SK-N-MC (cell line): ENCODE measurements at regions not wholly inside any gene's neighbourhood (a gene's known extent, or its start where the extent isn't known, plus 50 kb on each side); places are given as distances from the start of the nearest gene placed in this dataset.

Experiments
- EZH2 ChIP-seq: fragments of 200-600 bp; sonication (generic); IDR thresholded peaks from one replicate; pipeline ENCODE4 v1.6.1; 2017; ENCODE audit warnings: antibody characterized with exemption
- FOXP2 ChIP-seq: optimal IDR thresholded peaks from 2 replicates; pipeline ENCODE3; 2011; ENCODE audit warnings: mild to moderate bottlenecking, moderate library complexity; ENCODE audit not compliant: insufficient read depth; ENCODE audit errors: extremely low read length, control extremely low read depth
- POLR2AphosphoS5 ChIP-seq: IDR thresholded peaks from 2 replicates; pipeline ENCODE4 v1.6.1; 2012; ENCODE audit warnings: mild to moderate bottlenecking, low read depth, low read length, borderline replicate concordance

DNA sequence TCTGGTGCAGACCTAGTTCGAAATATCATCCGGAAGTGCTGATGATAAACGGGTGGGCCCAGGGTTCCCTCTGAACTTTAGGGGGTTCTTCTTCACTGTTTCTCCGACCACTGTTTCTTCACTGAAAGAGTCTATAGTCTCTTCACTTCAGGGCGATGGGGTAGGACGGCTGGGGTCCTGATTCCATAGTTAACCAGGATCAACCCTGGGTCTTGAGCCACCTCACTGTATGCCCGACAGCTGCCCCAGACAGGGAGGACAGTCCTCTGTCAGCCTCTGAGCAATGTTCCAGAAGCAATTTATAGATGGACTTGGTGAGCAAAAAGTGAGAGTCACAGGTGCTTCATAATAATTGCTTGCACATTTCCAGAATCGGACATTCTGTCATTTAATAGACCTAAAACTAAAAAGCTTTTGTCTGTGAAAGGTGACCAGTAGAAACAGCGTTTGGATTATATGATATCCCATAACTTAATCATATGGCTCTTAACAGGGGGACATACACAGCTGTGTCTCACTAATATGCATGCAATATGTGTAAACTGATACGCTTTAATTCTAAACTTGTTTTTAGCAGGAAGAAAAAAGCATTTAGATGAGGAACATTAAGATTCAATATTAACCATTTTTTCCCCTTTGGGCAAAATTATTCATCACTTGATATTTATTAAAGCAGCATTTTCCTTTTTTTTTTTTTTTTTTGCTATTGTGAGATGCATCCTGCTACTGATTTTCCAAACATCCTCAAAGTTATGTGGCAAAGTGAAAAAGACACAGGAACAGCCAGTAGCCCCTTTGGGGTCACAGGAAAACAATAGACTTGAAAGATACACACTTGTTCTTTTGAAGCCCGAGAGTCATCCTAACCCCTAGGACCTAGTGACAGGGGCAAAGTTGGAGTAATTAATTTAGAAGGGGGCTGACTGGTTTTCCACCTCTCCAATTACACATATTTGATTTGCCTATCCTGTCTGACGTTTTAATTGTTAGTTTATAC is 277.0 kb downstream of the ZNF536 start:
- no peak for TF ChIP-seq EZH2
- no peak for TF ChIP-seq POLR2AphosphoS5
- no peak for TF ChIP-seq FOXP2
